ENCODE measurements at regions not wholly inside any gene's neighbourhood (a gene's known extent, or its start where the extent isn't known, plus 50 kb on each side); places are given as distances from the start of the nearest gene placed in this dataset.

DNA sequence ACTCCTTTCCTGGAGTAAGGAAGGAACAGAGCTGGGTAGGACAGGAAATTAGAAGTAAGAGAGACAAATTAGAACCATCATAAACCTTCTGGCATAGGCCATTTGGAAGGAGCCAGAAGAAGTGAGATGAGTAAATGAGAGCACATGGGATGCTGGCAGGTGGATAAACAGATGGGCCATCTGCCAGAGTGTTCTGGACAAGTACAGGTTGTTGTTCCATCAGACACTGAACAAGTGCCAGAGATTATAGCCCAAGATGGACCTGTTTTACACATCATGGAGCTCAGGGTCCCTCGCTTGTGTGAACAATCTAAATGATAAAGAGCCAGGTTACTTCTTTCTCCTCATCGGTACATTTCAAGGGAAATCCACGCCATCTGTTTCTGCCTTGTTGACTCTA, 200.3 kb downstream of the HHIPL2 start:
- TF ChIP-seq POLR2A (IDR thresholded peaks at IDR 0.05; ENCODE audit: control extremely low read depth in 1 of 2, low read depth in 2 of 2, low read length in 2 of 2), result no peak
- TF ChIP-seq JUN (IDR thresholded peaks at IDR 0.05; ENCODE audit: low read depth, low read length), result no peak
- TF ChIP-seq, protein P1, sequence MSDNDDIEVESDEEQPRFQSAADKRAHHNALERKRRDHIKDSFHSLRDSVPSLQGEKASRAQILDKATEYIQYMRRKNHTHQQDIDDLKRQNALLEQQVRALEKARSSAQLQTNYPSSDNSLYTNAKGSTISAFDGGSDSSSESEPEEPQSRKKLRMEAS (IDR thresholded peaks at IDR 0.05), result no peak
- TF ChIP-seq TAF1 (IDR thresholded peaks at IDR 0.05; ENCODE audit: low read depth, low read length), result no peak
- TF ChIP-seq, protein P2, sequence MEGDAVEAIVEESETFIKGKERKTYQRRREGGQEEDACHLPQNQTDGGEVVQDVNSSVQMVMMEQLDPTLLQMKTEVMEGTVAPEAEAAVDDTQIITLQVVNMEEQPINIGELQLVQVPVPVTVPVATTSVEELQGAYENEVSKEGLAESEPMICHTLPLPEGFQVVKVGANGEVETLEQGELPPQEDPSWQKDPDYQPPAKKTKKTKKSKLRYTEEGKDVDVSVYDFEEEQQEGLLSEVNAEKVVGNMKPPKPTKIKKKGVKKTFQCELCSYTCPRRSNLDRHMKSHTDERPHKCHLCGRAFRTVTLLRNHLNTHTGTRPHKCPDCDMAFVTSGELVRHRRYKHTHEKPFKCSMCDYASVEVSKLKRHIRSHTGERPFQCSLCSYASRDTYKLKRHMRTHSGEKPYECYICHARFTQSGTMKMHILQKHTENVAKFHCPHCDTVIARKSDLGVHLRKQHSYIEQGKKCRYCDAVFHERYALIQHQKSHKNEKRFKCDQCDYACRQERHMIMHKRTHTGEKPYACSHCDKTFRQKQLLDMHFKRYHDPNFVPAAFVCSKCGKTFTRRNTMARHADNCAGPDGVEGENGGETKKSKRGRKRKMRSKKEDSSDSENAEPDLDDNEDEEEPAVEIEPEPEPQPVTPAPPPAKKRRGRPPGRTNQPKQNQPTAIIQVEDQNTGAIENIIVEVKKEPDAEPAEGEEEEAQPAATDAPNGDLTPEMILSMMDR (IDR thresholded peaks at IDR 0.05; ENCODE audit: control extremely low read depth in 1 of 3, insufficient read depth in 1 of 3, low read depth in 1 of 3, low read length in 3 of 3), result no peak

Measured in H1 (cell line).